Spleen (tissue), 11 donors: ENCODE measurements at regions not wholly inside any gene's neighbourhood (a gene's known extent, or its start where the extent isn't known, plus 50 kb on each side); places are given as distances from the start of the nearest gene placed in this dataset.

Source experiments
- DNase-seq: peaks from one replicate; pipeline ENCODE4 v3.0.0-alpha.2; 2020
- H3K27ac ChIP-seq, 8 donors: fragments of 200-600 bp; sonication (generic) in 7 of 8; 1 replicate in 4 of 8; 2 replicates in 4 of 8; pipeline versions ENCODE4 v1.5.0 to v1.8.0; 2016 to 2021; ENCODE audit warnings: inconsistent platforms in 4 of 8, mild to moderate bottlenecking in 4 of 8, moderate library complexity in 1 of 8
- H3K27me3 ChIP-seq, 7 donors: fragments of 200-600 bp; sonication (generic) in 6 of 7; replicated peaks in 1 of 7; 1 replicate in 4 of 7; 2 replicates in 3 of 7; pipeline versions ENCODE4 v1.5.0 to v1.8.0; 2016 to 2021; ENCODE audit warnings: inconsistent platforms in 3 of 7, mild to moderate bottlenecking in 1 of 7
- H3K36me3 ChIP-seq, 6 donors: fragments of 200-600 bp; sonication (generic) in 5 of 6; 1 replicate in 4 of 6; 2 replicates in 2 of 6; pipeline versions ENCODE4 v1.5.0 to v1.8.0; 2016 to 2021; ENCODE audit warnings: inconsistent platforms in 2 of 6
- H3K4me1 ChIP-seq, 6 donors: fragments of 200-600 bp; sonication (generic) in 5 of 6; 1 replicate in 3 of 6; 2 replicates in 3 of 6; pipeline versions ENCODE4 v1.5.0 to v1.8.0; 2016 to 2021; ENCODE audit warnings: inconsistent platforms in 3 of 6
- H3K4me3 ChIP-seq, 8 donors: fragments of 200-600 bp; sonication (generic) in 7 of 8; 1 replicate in 4 of 8; 2 replicates in 4 of 8; pipeline versions ENCODE4 v1.5.0 to v1.8.0; 2016 to 2021; ENCODE audit warnings: inconsistent platforms in 4 of 8, mild to moderate bottlenecking in 4 of 8, moderate library complexity in 2 of 8
- H3K9me3 ChIP-seq, 8 donors: fragments of 200-600 bp; sonication (generic) in 7 of 8; 1 replicate in 4 of 8; 2 replicates in 4 of 8; pipeline versions ENCODE4 v1.5.0 to v1.8.0; 2016 to 2021; ENCODE audit warnings: inconsistent platforms in 4 of 8
- POLR2A ChIP-seq, 3 donors: fragments of 450-650 bp; IDR thresholded peaks; one replicate each; pipeline ENCODE4 v1.5.1; 2017; ENCODE audit warnings: antibody characterized with exemption in 3 of 3, mild to moderate bottlenecking in 1 of 3
- POLR2AphosphoS5 ChIP-seq, 3 donors: sonication (generic); formaldehyde crosslinking; IDR thresholded peaks; one replicate each; pipeline ENCODE4 v1.5.1; 2017; ENCODE audit warnings: antibody characterized with exemption in 3 of 3
- WGBS, 5 donors: extraction: QIAGEN DNeasy Blood & Tissue Kit in 3 of 5; methylation state at CpG; one replicate each; pipeline versions ENCODE4 v1.1.5 to v1.1.7; 2013 to 2018; 5-methylcytosine and 5-hydroxymethylcytosine counted together
- intact Hi-C: fragments of 100-400 bp; cut with DNase I; formaldehyde crosslinking; loops from one replicate; pipeline ENCODE4 v1.15.0; 2023; ENCODE audit warnings: low total_unique reads
- TF ChIP-seq, protein P1 (sequence below), 11 experiments: fragments of 200-600 bp in 7 of 11; fragments of 450-650 bp in 4 of 11; sonication (generic) in 4 of 11; IDR thresholded peaks in 8 of 11; conservative IDR thresholded peaks in 3 of 11; 1 replicate in 7 of 11; 2 replicates in 4 of 11; pipeline versions ENCODE4 v1.4.0 to v1.8.0; 2016 to 2021; ENCODE audit warnings: antibody characterized with exemption in 11 of 11, inconsistent platforms in 4 of 11, mild to moderate bottlenecking in 1 of 11
- donor health status: healthy with polysubstance abuse.
- donor health status: DM: no; HTN: no; CAD: no; lungs with moderate emphysema.
- donor health status: DM: no; HTN: no; CAD: no.
- donor health status: Bipolar disorder and iron deficiency.
- donor health status: healthy.
- donor health status: DM: no; HTN: no; CAD: no.
- donor health status: DM: yes; HTN: yes; CAD: no.

- H3K4me3 ChIP-seq = no peak overlapping the region
- peak overlapping the region in 1 of 8 donors; percentile 37 for H3K27ac ChIP-seq
- intact Hi-C loops = no loop called here
- WGBS, 5 donors = 87 to 94% (median 94%) methylated on average over 5 of the region's 5 CpGs
- H3K36me3 ChIP-seq = no peaks in the 10 kb centered on the region
- no peak for DNase-seq
- H3K4me1 ChIP-seq = peaks cover 0 to 26% (median 5%) of the 10 kb centered on the region in 6 donors
- no peaks in the 10 kb centered on the region for H3K9me3 ChIP-seq
- TF ChIP-seq, protein P1, sequence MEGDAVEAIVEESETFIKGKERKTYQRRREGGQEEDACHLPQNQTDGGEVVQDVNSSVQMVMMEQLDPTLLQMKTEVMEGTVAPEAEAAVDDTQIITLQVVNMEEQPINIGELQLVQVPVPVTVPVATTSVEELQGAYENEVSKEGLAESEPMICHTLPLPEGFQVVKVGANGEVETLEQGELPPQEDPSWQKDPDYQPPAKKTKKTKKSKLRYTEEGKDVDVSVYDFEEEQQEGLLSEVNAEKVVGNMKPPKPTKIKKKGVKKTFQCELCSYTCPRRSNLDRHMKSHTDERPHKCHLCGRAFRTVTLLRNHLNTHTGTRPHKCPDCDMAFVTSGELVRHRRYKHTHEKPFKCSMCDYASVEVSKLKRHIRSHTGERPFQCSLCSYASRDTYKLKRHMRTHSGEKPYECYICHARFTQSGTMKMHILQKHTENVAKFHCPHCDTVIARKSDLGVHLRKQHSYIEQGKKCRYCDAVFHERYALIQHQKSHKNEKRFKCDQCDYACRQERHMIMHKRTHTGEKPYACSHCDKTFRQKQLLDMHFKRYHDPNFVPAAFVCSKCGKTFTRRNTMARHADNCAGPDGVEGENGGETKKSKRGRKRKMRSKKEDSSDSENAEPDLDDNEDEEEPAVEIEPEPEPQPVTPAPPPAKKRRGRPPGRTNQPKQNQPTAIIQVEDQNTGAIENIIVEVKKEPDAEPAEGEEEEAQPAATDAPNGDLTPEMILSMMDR (IDR thresholded peaks at IDR 0.05 in 8 of 11, conservative IDR thresholded peaks at IDR 0.05 in 3 of 11) = no peak
- TF ChIP-seq POLR2AphosphoS5 (IDR thresholded peaks at IDR 0.05) (no peak), POLR2A (IDR thresholded peaks at IDR 0.05) (no peak)
- H3K27me3 ChIP-seq = no peaks in the 10 kb centered on the region
These were observed 183.9 kb upstream of the DMAC1 start for GRCh38 chr9:7983490-7983889.

- Histone ChIP-seq H3K9me3 (no peaks in the 10 kb centered on the region), H3K4me1 (peaks cover 2 to 28% (median 7%) of the 10 kb centered on the region in 6 donors), H3K27ac (peak overlapping the region in 1 of 8 donors; percentile 37), H3K27me3 (no peaks in the 10 kb centered on the region), H3K4me3 (no peak overlapping the region), H3K36me3 (no peaks in the 10 kb centered on the region)
- 39 to 70% (median 44%) methylated on average over 4 of the region's 4 CpGs for WGBS, 5 donors
- intact Hi-C loops = no loop called here
- TF ChIP-seq POLR2AphosphoS5 (IDR thresholded peaks at IDR 0.05) (no peak), POLR2A (IDR thresholded peaks at IDR 0.05) (no peak)
- TF ChIP-seq, protein P1 (IDR thresholded peaks at IDR 0.05 in 8 of 11, conservative IDR thresholded peaks at IDR 0.05 in 3 of 11) = no peak
- DNase-seq = no peak
These were observed 183.3 kb upstream of the DMAC1 start for GRCh38 chr9:7982907-7983306.

- H3K4me1 ChIP-seq = peaks cover 8 to 49% (median 27%) of the 10 kb centered on the region in 6 donors
- H3K27me3 ChIP-seq = no peaks in the 10 kb centered on the region
- H3K4me3 ChIP-seq = no peak overlapping the region
- H3K9me3 ChIP-seq = no peaks in the 10 kb centered on the region
- no peak overlapping the region for H3K27ac ChIP-seq
- TF ChIP-seq, protein P1 (IDR thresholded peaks at IDR 0.05 in 8 of 11, conservative IDR thresholded peaks at IDR 0.05 in 3 of 11) = no peak
- TF ChIP-seq POLR2A (IDR thresholded peaks at IDR 0.05) (no peak), POLR2AphosphoS5 (IDR thresholded peaks at IDR 0.05) (no peak)
- DNase-seq = no peak
- no peaks in the 10 kb centered on the region for H3K36me3 ChIP-seq
- 76 to 87% (median 79%) methylated on average over 2 of the region's 2 CpGs for WGBS, 5 donors
- intact Hi-C loops = no loop called here
These were observed 181.2 kb upstream of the DMAC1 start for GRCh38 chr9:7980691-7981289.

- intact Hi-C loops = no loop called here
- Histone ChIP-seq H3K4me1 (peaks cover 14 to 57% (median 34%) of the 10 kb centered on the region in 6 donors), H3K36me3 (no peaks in the 10 kb centered on the region), H3K27ac (no peak overlapping the region), H3K27me3 (no peaks in the 10 kb centered on the region), H3K4me3 (no peak overlapping the region), H3K9me3 (no peaks in the 10 kb centered on the region)
- WGBS, 5 donors = 85 to 94% (median 90%) methylated on average over 2 of the region's 2 CpGs
- no peak for DNase-seq
- TF ChIP-seq, protein P1 (IDR thresholded peaks at IDR 0.05 in 8 of 11, conservative IDR thresholded peaks at IDR 0.05 in 3 of 11) = no peak
These were observed 180.5 kb upstream of the DMAC1 start for GRCh38 chr9:7980041-7980440.
